ENCODE measurements at regions not wholly inside any gene's neighbourhood (a gene's known extent, or its start where the extent isn't known, plus 50 kb on each side); places are given as distances from the start of the nearest gene placed in this dataset.

DNA sequence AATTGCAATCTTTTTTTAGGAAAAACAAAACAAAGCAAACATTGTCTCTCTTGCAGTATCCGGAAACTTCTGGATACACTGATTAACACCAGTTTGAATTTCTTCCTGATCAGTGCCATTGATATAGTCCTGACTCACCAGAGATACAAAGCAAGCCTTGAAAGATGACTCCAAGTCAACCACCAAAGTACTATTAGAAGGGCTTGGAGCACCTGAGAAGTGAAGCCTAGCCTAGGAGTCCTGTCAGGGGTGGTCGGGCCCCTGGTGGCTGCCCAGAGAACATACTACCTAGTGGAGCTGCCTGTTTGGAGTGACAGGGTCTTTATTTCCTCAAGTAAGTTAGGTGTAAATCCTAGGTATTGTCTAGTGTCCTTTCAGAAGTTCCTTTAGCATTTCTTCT is 593.2 kb downstream of the ZNF674 start:
- no peak for DNase-seq (ENCODE audit: low read depth, low spot score)
- Histone ChIP-seq H3K4me3 (ENCODE audit: low read depth, low read length) (no peak overlapping the region), H3K27ac (ENCODE audit: low read depth, low read length) (no peak overlapping the region), H3K9me3 (ENCODE audit: control insufficient read depth, insufficient read depth, low read length) (no peaks in the 10 kb centered on the region), H3K27me3 (ENCODE audit: control insufficient read depth, insufficient read depth, low read length) (no peaks in the 10 kb centered on the region)
- CTCF ChIA-PET: no interaction called here
- 0 out of 2 replicates have a peak, but pooled peaks have one; percentile 3 for TF ChIP-seq CTCF (IDR thresholded peaks at IDR 0.05; ENCODE audit: low read depth, low read length)
- POLR2A ChIA-PET: no interaction called here

DNA sequence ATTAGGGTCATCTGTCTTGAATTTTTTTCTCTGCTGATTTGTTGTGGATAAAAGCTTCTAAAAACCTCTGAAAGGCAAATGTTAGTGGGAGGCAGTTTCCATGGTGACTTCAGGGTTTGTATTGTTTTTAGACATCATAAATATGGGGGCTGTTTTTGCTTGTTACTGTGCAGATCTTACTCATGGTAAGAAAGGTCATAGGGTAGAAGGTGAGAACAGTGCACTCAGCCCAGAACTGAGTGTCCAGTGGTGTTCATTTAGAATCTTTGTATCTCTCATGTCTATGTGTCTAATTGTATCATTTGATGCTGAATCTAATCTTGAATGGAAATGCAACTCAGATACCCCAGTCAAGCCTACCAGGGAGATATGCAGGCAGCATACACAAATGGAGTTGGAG is 609.8 kb downstream of the ZNF674 start:
- ChIA-PET CTCF (no interaction called here), POLR2A (no interaction called here)
- TF ChIP-seq CTCF (IDR thresholded peaks at IDR 0.05; ENCODE audit: low read depth, low read length): no peak
- H3K4me3 ChIP-seq (ENCODE audit: low read depth, low read length): no peak overlapping the region
- peaks cover 3% of the 10 kb centered on the region for H3K27me3 ChIP-seq (ENCODE audit: control insufficient read depth, insufficient read depth, low read length)
- H3K27ac ChIP-seq (ENCODE audit: low read depth, low read length): no peak overlapping the region
- DNase-seq (ENCODE audit: low read depth, low spot score): no peak
- no peaks in the 10 kb centered on the region for H3K9me3 ChIP-seq (ENCODE audit: control insufficient read depth, insufficient read depth, low read length)

GRCh38 chrX:45912316-45912715 is 632.9 kb downstream of the ZNF674 start:
- H3K9me3 ChIP-seq (ENCODE audit: control insufficient read depth, insufficient read depth, low read length): no peaks in the 10 kb centered on the region
- TF ChIP-seq CTCF (IDR thresholded peaks at IDR 0.05; ENCODE audit: low read depth, low read length): no peak
- DNase-seq (ENCODE audit: low read depth, low spot score): no peak
- no peaks in the 10 kb centered on the region for H3K27me3 ChIP-seq (ENCODE audit: control insufficient read depth, insufficient read depth, low read length)
- CTCF ChIA-PET: no interaction called here
- H3K4me3 ChIP-seq (ENCODE audit: low read depth, low read length): no peak overlapping the region
- POLR2A ChIA-PET: no interaction called here
- no peak overlapping the region for H3K27ac ChIP-seq (ENCODE audit: low read depth, low read length)

- H3K27me3 ChIP-seq (ENCODE audit: control insufficient read depth, insufficient read depth, low read length): no peaks in the 10 kb centered on the region
- ChIA-PET CTCF (no interaction called here), POLR2A (no interaction called here)
- H3K4me3 ChIP-seq (ENCODE audit: low read depth, low read length): no peak overlapping the region
- DNase-seq (ENCODE audit: low read depth, low spot score): no peak
- no peak overlapping the region for H3K27ac ChIP-seq (ENCODE audit: low read depth, low read length)
- TF ChIP-seq CTCF (IDR thresholded peaks at IDR 0.05; ENCODE audit: low read depth, low read length): no peak
- H3K9me3 ChIP-seq (ENCODE audit: control insufficient read depth, insufficient read depth, low read length): no peaks in the 10 kb centered on the region
Measured at GRCh38 chrX:45907786-45908185, 637.4 kb downstream of the ZNF674 start.

GRCh38 chrX:45903781-45904201 is 641.4 kb downstream of the ZNF674 start:
- TF ChIP-seq CTCF (IDR thresholded peaks at IDR 0.05; ENCODE audit: low read depth, low read length): no peak
- no peaks in the 10 kb centered on the region for H3K9me3 ChIP-seq (ENCODE audit: control insufficient read depth, insufficient read depth, low read length)
- CTCF ChIA-PET: no interaction called here
- H3K27me3 ChIP-seq (ENCODE audit: control insufficient read depth, insufficient read depth, low read length): peaks cover 2% of the 10 kb centered on the region
- no peak overlapping the region for H3K4me3 ChIP-seq (ENCODE audit: low read depth, low read length)
- POLR2A ChIA-PET: no interaction called here
- no peak for DNase-seq (ENCODE audit: low read depth, low spot score)
- no peak overlapping the region for H3K27ac ChIP-seq (ENCODE audit: low read depth, low read length)

Data from AG04450 (cell line).